Smooth muscle cell (in vitro differentiated cells): ENCODE measurements at regions not wholly inside any gene's neighbourhood (a gene's known extent, or its start where the extent isn't known, plus 50 kb on each side); places are given as distances from the start of the nearest gene placed in this dataset.

Source experiments
- DNase-seq: peaks from one replicate; lab custom pipeline; 2025; ENCODE audit not compliant: unreplicated experiment; lab: John Stamatoyannopoulos, UW
- H2AFZ ChIP-seq: fragments of 200-600 bp; sonication (generic); 2 replicates; pipeline ENCODE4 v1.6.0; 2016; ENCODE audit warnings: antibody characterized with exemption, low read depth, mild to moderate bottlenecking
- H3F3A ChIP-seq: fragments of 200-600 bp; sonication (generic); 2 replicates; pipeline ENCODE4 v1.6.0; 2017; ENCODE audit warnings: antibody characterized with exemption, low read depth
- H3K27ac ChIP-seq: fragments of 200-600 bp; sonication (generic); 2 replicates; pipeline ENCODE4 v1.5.1; 2016; ENCODE audit warnings: low read depth, mild to moderate bottlenecking
- H3K27me3 ChIP-seq: fragments of 200-600 bp; sonication (generic); 2 replicates; pipeline ENCODE4 v1.6.1; 2016; ENCODE audit warnings: low read depth, mild to moderate bottlenecking
- H3K36me3 ChIP-seq: fragments of 200-600 bp; sonication (generic); 2 replicates; pipeline ENCODE4 v1.5.1; 2016; ENCODE audit warnings: low read depth
- H3K4me1 ChIP-seq: fragments of 200-600 bp; sonication (generic); 2 replicates; pipeline ENCODE4 v1.5.1; 2016; ENCODE audit warnings: low read depth
- H3K4me2 ChIP-seq: fragments of 200-600 bp; sonication (generic); 2 replicates; pipeline ENCODE4 v1.6.0; 2016; ENCODE audit warnings: mild to moderate bottlenecking
- H3K4me3 ChIP-seq: fragments of 200-600 bp; sonication (generic); 2 replicates; pipeline ENCODE4 v1.5.1; 2016; ENCODE audit warnings: mild to moderate bottlenecking
- H3K79me2 ChIP-seq: fragments of 200-600 bp; sonication (generic); 2 replicates; pipeline ENCODE4 v1.6.0; 2016; ENCODE audit warnings: low read depth, mild to moderate bottlenecking
- H3K9ac ChIP-seq: fragments of 200-600 bp; sonication (generic); 2 replicates; pipeline ENCODE4 v1.6.0; 2016; ENCODE audit warnings: low read depth
- H3K9me3 ChIP-seq: fragments of 200-600 bp; sonication (generic); replicated peaks from 2 replicates; pipeline ENCODE4 v1.5.1; 2016; ENCODE audit warnings: low read depth
- H4K20me1 ChIP-seq: fragments of 200-600 bp; sonication (generic); 2 replicates; pipeline ENCODE4 v1.6.0; 2016; ENCODE audit warnings: low read depth
- CTCF ChIP-seq: fragments of 200-600 bp; sonication (generic); IDR thresholded peaks from 2 replicates; pipeline ENCODE4 v1.5.1; 2017; ENCODE audit warnings: borderline replicate concordance, mild to moderate bottlenecking, antibody characterized with exemption; ENCODE audit not compliant: insufficient read depth, poor library complexity, severe bottlenecking
- WGBS: methylation state at CpG from one replicate; pipeline ENCODE4 v1.1.7; 2016; ENCODE audit warnings: low lambda C conversion rate; 5-methylcytosine and 5-hydroxymethylcytosine counted together

DNA sequence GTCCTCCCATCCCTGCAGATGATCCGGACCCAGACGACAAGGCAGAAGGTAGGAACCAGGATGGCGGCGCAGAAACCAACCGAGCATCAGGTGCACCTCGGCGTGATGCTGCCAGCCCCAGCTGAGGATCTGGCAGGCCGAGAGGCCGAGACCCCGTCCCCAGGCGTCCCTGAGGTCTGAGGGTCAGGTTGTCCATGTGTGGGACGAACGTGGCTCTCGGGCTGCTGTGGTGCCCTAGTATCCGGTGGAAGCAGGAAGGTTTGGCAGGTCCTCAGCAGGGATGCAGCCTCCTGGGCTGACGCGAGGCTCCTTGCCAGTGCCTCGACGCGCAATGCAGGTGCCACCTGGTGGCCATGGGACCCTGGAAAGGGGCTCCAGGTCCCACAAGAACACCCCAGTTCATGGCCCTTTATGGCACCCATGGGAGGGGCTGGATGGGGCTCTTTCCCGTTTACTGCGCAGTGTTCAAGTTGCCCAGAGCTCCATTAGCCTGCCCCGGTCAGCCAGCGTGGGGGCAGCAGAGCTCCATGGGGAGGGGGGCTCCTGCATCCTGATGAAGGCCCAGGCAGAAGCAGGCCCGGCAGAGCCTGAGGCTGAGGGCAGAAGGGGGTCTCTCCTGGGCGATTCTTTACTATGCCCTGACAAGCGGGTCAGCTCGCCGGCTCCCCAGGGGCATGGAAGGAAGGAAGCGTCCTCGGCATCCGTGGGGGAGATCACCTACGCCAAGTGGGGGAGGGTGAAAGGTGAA lies 129.9 kb downstream of the CTTN start:
- DNase-seq, result no peak

DNA sequence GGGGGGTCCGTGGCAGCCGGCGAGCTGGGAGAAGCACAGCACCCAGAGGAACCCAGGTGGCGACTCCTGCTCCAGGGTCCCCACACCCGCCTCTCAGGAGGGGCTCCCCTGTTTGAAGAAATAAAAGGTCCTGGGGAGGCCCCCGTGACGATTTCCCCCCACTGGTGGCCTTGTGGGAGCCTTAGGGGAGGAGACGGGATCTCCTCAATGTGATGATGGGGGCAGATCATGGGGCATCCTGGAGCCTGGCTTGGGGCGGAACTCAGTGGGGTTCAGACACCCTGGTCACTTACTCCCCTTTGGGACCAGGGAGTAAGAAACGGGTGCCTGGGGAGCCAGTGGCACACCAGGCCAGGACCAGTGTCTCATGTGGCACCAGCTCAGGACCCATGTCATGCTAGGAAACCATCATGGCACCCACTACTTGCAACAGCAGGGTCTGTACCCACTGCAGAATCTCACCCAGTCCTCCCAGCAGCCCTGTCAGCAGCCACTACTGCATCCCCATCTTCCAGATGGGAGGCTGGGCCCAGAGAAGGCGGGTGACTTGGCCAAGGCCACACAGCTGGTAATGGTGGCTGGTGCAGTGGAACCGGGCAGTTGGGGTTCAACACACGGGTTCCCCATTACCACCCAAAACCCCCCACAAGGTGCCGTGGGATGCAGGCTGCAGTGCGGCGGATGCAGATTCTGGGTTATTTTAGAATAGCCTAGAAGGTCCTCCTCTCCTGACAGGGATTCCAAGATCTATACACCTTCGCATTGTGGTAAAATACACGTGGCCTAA lies 130.7 kb downstream of the CTTN start:
- 96% methylated on average over 18 of the region's 18 CpGs for WGBS
- Histone ChIP-seq H3K36me3 (no peaks in the 10 kb centered on the region), H3K9me3 (no peaks in the 10 kb centered on the region), H3K4me2 (no peak overlapping the region), H2AFZ (no peak overlapping the region), H4K20me1 (no peaks in the 10 kb centered on the region), H3K4me1 (peaks cover 20% of the 10 kb centered on the region), H3K9ac (no peak overlapping the region), H3K27ac (no peak overlapping the region), H3K4me3 (no peak overlapping the region), H3K27me3 (no peaks in the 10 kb centered on the region), H3K79me2 (no peaks in the 10 kb centered on the region), H3F3A (no peaks in the 10 kb centered on the region)
- TF ChIP-seq CTCF, result no peak
- no peak for DNase-seq

More for the DNA sequence above, 129.9 kb downstream of the CTTN start:
- Histone ChIP-seq H3K4me3 (no peak overlapping the region), H3K9ac (no peak overlapping the region), H3K4me2 (no peak overlapping the region), H3K4me1 (peaks cover 21% of the 10 kb centered on the region), H3K27me3 (no peaks in the 10 kb centered on the region), H4K20me1 (no peaks in the 10 kb centered on the region), H3K27ac (no peak overlapping the region), H3K79me2 (no peaks in the 10 kb centered on the region), H2AFZ (no peak overlapping the region), H3K36me3 (no peaks in the 10 kb centered on the region), H3F3A (no peaks in the 10 kb centered on the region), H3K9me3 (no peaks in the 10 kb centered on the region)
- WGBS, result 89% methylated on average over 33 of the region's 33 CpGs
- TF ChIP-seq CTCF, result no peak

DNA sequence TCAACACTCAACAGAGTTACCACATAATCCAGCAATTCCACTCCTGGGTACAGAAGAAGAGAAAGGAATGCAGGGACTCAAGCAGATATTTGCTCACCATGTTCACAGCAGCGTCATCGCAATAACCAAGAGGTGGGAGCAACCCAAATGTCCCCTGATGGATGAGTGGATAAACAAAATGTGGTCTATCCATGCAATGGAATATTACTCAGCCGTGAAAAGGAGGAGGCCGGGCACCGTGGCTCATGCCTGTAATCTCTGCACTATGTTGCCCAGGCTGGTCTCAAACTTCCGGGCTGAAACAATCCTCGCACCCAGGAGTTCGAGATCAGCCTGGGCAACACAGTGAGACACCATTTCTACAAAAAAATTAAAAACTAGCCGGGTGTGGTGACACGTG lies 131.7 kb downstream of the CTTN start:
- no peaks in the 10 kb centered on the region for H3F3A ChIP-seq
- no peaks in the 10 kb centered on the region for H3K27me3 ChIP-seq
- H3K27ac ChIP-seq, result no peak overlapping the region
- TF ChIP-seq CTCF, result no peak
- H3K9me3 ChIP-seq, result no peaks in the 10 kb centered on the region
- no peak overlapping the region for H3K4me2 ChIP-seq
- no peaks in the 10 kb centered on the region for H3K79me2 ChIP-seq
- peaks cover 12% of the 10 kb centered on the region for H3K4me1 ChIP-seq
- 85% methylated on average over 10 of the region's 10 CpGs for WGBS
- no peak for DNase-seq
- no peak overlapping the region for H3K4me3 ChIP-seq
- H4K20me1 ChIP-seq, result no peaks in the 10 kb centered on the region
- H3K36me3 ChIP-seq, result no peaks in the 10 kb centered on the region
- H2AFZ ChIP-seq, result no peak overlapping the region
- no peak overlapping the region for H3K9ac ChIP-seq
